ENCODE measurements at regions not wholly inside any gene's neighbourhood (a gene's known extent, or its start where the extent isn't known, plus 50 kb on each side); places are given as distances from the start of the nearest gene placed in this dataset.

- no peak for DNase-seq
Measured at GRCh38 chr15:85312486-85312885, 67.9 kb upstream of the AKAP13 start.

- DNase-seq, result no peak
Measured at GRCh38 chr15:85312929-85313331, 67.5 kb upstream of the AKAP13 start.

GRCh38 chr15:85313339-85313738, 67.1 kb upstream of the AKAP13 start:
- no peak for DNase-seq

GRCh38 chr15:85314146-85314545, 66.3 kb upstream of the AKAP13 start:
- no peak for DNase-seq

DNA sequence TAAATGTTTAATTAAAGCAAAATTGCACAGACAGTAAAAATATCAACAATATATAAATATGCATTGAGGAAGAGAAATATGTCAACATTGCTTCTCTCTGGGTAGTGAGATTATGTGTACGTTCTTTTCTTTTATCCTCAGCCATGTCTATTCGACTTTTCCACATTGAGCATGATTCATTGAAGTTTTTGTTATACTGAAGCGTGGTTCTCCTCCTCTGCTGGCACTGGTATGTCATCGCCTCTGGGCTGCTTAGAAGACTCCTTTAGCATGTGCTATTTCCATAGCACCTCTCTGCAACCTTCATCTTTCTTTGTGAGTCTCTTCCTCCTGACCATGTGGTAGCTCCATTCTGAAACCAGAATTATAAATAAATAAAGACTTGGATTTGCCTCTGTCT, 65.8 kb upstream of the AKAP13 start:
- DNase-seq, result no peak

DNA sequence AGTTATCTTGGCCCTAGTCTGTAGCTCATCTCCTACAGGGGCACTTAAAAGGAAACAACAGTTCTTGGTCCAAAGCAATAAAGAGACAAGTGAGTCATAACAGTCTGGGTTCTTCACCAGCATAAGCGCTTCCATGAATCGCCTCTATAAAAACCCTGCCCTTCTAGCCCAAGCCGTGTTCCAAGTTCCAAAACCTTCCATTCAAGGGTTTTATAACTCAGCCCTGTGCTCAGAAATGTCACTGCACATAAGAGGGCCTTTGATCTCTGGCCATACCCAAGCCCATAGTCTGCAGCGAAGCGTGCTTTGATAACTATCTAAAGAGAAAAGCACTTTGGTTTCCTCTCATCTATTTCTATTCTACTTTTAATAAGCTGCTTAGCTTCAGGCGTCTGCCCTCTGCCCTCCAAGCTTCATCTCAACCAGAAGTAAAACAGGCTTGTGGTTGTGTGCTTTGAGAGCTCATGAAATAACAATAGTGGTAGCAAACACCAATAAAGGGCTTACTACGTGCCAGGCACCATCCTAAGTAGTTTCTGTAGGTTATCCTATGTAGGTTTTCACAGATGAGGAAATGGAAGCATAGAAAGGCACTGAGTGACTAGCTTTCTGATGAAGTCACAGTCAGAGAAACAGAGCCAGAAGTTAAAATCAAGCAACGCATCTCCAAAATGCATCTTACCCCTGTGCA, 64.0 kb upstream of the AKAP13 start:
- no peak for DNase-seq

DNA sequence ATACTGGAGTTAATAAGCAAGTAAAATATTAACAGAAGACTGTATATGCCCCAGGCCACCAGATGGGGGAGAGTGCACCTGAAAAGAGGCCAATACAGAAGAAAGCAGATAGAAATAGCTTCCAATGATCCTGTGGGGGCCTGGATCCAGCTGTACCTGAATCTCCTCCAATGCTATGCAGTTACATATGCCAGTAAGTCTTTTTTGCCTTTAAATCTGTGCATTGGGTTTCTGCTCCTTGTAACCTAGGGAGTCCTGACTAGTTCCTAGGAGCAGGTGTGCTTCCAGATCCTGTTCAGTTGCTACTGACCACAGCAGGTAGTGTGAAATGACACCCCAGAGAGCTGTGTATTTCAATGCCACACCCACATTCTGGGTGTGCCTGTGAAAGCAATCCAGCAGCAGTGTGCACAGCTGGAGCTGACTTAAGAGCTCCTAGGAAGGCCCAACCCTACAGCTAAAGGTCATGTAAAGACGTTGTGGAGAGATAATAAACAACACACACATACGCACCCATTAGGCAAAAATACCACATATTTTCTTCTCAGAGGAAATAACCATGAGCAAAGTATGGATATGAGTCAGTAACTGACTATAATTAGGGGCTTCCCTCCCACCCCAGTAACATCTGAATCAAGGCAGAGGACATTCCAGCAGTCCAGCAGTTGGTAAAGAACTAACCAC, 62.2 kb upstream of the AKAP13 start:
- no peak for DNase-seq

- DNase-seq, result no peak
Measured at GRCh38 chr15:85318732-85319076, 61.7 kb upstream of the AKAP13 start.

GRCh38 chr15:85324202-85324601, 56.2 kb upstream of the AKAP13 start:
- DNase-seq, result no peak

- DNase-seq, result no peak
Measured at GRCh38 chr15:85325834-85326233, 54.6 kb upstream of the AKAP13 start.

GRCh38 chr15:85326291-85326690, 54.1 kb upstream of the AKAP13 start:
- DNase-seq, result no peak

DNA sequence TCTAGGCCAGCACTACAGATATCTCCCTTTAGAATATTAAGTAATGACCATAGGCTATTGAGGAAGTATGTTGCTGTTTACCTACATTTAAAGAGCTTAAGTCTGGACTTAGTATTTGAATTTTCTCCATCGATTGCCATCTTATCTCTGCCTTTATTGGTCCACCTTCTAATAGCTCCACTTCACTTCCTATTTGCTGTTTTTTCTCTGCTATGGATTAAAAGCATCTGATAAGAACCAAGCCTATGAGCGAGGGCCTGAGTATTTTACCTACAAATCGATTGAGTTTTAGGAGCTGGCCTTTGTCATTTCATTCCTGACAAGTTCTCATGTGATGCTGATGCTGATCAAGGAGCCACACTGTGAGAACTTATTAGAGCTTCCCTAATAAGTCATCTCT, 52.6 kb upstream of the AKAP13 start:
- DNase-seq, result no peak

GRCh38 chr15:85329561-85330422, 50.6 kb upstream of the AKAP13 start:
- no peak for DNase-seq
